K562 (cell line): ENCODE measurements at regions not wholly inside any gene's neighbourhood (a gene's known extent, or its start where the extent isn't known, plus 50 kb on each side); places are given as distances from the start of the nearest gene placed in this dataset.

Source experiments
- AFF4 ChIP-seq: sonication (generic); formaldehyde crosslinking; IDR thresholded peaks from 2 replicates; pipeline ENCODE4 v1.8.0; 2023; ENCODE audit warnings: mild to moderate bottlenecking, missing genetic modification reagents
- DIDO1 ChIP-seq: fragments of 450-650 bp; IDR thresholded peaks from 2 replicates; pipeline ENCODE4 v1.6.1; 2016; ENCODE audit warnings: low read depth, missing biosample characterization, missing genetic modification characterization
- ETS1 ChIP-seq: conservative IDR thresholded peaks from 2 replicates; pipeline ENCODE4 v1.6.1; 2011; ENCODE audit warnings: low read depth, mild to moderate bottlenecking, low read length; ENCODE audit not compliant: control insufficient read depth
- GTF2B ChIP-seq: IDR thresholded peaks from 2 replicates; pipeline ENCODE4 v1.6.1; 2011; ENCODE audit not compliant: insufficient read length; ENCODE audit errors: extremely low read depth
- MNT ChIP-seq, 2 experiments: fragments of 450-650 bp; conservative IDR thresholded peaks; 2 replicates each; pipeline ENCODE4 v1.6.1; 2017; ENCODE audit warnings: mild to moderate bottlenecking in 2 of 2, moderate library complexity in 2 of 2
- RREB1 ChIP-seq: fragments of 250-450 bp; sonication (Bioruptor Pico); IDR thresholded peaks from 2 replicates; pipeline ENCODE4 v1.4.0; 2020
- SMARCE1 ChIP-seq: fragments of 450-650 bp; IDR thresholded peaks from 2 replicates; pipeline ENCODE4 v1.7.1; 2016; ENCODE audit warnings: mild to moderate bottlenecking
- SRSF7 ChIP-seq: fragments of 200-400 bp; formaldehyde crosslinking; optimal IDR thresholded peaks from 2 replicates; pipeline ENCODE3; 2017; ENCODE audit warnings: mild to moderate bottlenecking, low read depth, low read length
- TAF7 ChIP-seq: fragments of 450-650 bp; IDR thresholded peaks from 2 replicates; pipeline ENCODE4 v1.6.1; 2016; ENCODE audit warnings: missing genetic modification characterization, missing compliant biosample characterization
- ZNF280A ChIP-seq: fragments of 450-650 bp; IDR thresholded peaks from 2 replicates; pipeline ENCODE4 v1.6.1; 2018; ENCODE audit warnings: mild to moderate bottlenecking, low read depth; ENCODE audit not compliant: partially characterized antibody

GRCh38 chr6:158868890-158869825, 50.0 kb upstream of the EZR start (continued):
- peak; percentile 16; the same call in 1 of the 2 replicates for TF ChIP-seq AFF4
- no peak for TF ChIP-seq ZNF280A
- TF ChIP-seq MNT (conservative IDR thresholded peaks at IDR 0.05) = peak; percentile 59 to 68; a peak in 1 of 4 replicates
- peak; percentile 78 for TF ChIP-seq SMARCE1
- TF ChIP-seq SRSF7 = no peak
- TF ChIP-seq GTF2B = no peak
- peak; percentile 71 for TF ChIP-seq TAF7
- TF ChIP-seq RREB1 (CRISPR knock-in tag) = no peak; the same call in 1 of the 2 replicates
- no peak for TF ChIP-seq DIDO1
- TF ChIP-seq ETS1 = no peak; the same call in none of the 2 replicates
